CD4-positive, alpha-beta memory T cell (primary cell): ENCODE measurements at regions not wholly inside any gene's neighbourhood (a gene's known extent, or its start where the extent isn't known, plus 50 kb on each side); places are given as distances from the start of the nearest gene placed in this dataset.

Source experiments
- CTCF ChIA-PET: fragments of 350-600 bp; sonication (Branson Sonifier 250); formaldehyde crosslinking; loops from one replicate; lab custom pipeline; 2021; ENCODE audit warnings: inconsistent platforms; ENCODE audit not compliant: partially characterized antibody; lab: Charles Lee
- POLR2A ChIA-PET: fragments of 350-600 bp; sonication (Branson Sonifier 250); formaldehyde crosslinking; loops from one replicate; lab custom pipeline; 2021; ENCODE audit not compliant: partially characterized antibody; lab: Charles Lee
- DNase-seq, 5 donors: peaks; one replicate each; pipeline versions ENCODE4 v3.0.0 to v3.0.0-alpha.2; 2020 to 2022; ENCODE audit warnings: mixed read lengths in 1 of 5
- H3K27ac ChIP-seq: one replicate; pipeline ENCODE4 v1.7.0; 2013; ENCODE audit warnings: low read depth, low read length
- H3K27me3 ChIP-seq: 2 replicates; pipeline ENCODE4 v1.7.0; 2013; ENCODE audit warnings: mild to moderate bottlenecking, low read length, moderate library complexity; ENCODE audit not compliant: insufficient read depth
- H3K36me3 ChIP-seq: 2 replicates; pipeline ENCODE4 v1.7.0; 2013; ENCODE audit warnings: mild to moderate bottlenecking, low read length, moderate library complexity; ENCODE audit not compliant: insufficient read depth
- H3K4me1 ChIP-seq: 2 replicates; pipeline ENCODE4 v1.7.0; 2013; ENCODE audit warnings: mild to moderate bottlenecking, low read length, moderate library complexity; ENCODE audit not compliant: insufficient read depth
- H3K4me3 ChIP-seq, 2 donors: one replicate each; pipeline ENCODE4 v1.7.0; 2013; ENCODE audit warnings: low read length in 2 of 2, mild to moderate bottlenecking in 1 of 2
- H3K9me3 ChIP-seq, 2 donors: one replicate each; pipeline ENCODE4 v1.7.0; 2013; ENCODE audit warnings: low read length in 2 of 2, control low read depth in 1 of 2; ENCODE audit not compliant: control insufficient read depth in 1 of 2
- H3K27ac Mint-ChIP-seq, 7 donors: one replicate each; pipeline ENCODE4 v1.8.0; 2020 to 2021; ENCODE audit warnings: mixed read lengths in 7 of 7, mild to moderate bottlenecking in 6 of 7, inconsistent platforms in 3 of 7, moderate library complexity in 3 of 7
- H3K27me3 Mint-ChIP-seq, 2 donors: one replicate each; pipeline ENCODE4 v1.8.0; 2020 to 2021; ENCODE audit warnings: mixed read lengths in 2 of 2
- H3K36me3 Mint-ChIP-seq, 2 donors: one replicate each; pipeline ENCODE4 v1.8.0; 2020 to 2021; ENCODE audit warnings: mixed read lengths in 2 of 2, inconsistent platforms in 1 of 2, mild to moderate bottlenecking in 1 of 2
- H3K4me1 Mint-ChIP-seq, 4 donors: one replicate each; pipeline ENCODE4 v1.8.0; 2020 to 2021; ENCODE audit warnings: mixed read lengths in 4 of 4, mild to moderate bottlenecking in 1 of 4
- H3K4me3 Mint-ChIP-seq, 8 donors: one replicate each; pipeline ENCODE4 v1.8.0; 2020 to 2021; ENCODE audit warnings: mixed read lengths in 8 of 8, mild to moderate bottlenecking in 7 of 8, moderate library complexity in 6 of 8, inconsistent platforms in 3 of 8
- H3K9me3 Mint-ChIP-seq, 8 donors: one replicate each; pipeline ENCODE4 v1.8.0; 2020 to 2021; ENCODE audit warnings: mixed read lengths in 8 of 8, mild to moderate bottlenecking in 5 of 8, inconsistent platforms in 3 of 8, moderate library complexity in 1 of 8
- intact Hi-C: fragments of 100-400 bp; cut with micrococcal nuclease; formaldehyde crosslinking; loops from one replicate; pipeline ENCODE4 v1.15.1; 2023

DNA sequence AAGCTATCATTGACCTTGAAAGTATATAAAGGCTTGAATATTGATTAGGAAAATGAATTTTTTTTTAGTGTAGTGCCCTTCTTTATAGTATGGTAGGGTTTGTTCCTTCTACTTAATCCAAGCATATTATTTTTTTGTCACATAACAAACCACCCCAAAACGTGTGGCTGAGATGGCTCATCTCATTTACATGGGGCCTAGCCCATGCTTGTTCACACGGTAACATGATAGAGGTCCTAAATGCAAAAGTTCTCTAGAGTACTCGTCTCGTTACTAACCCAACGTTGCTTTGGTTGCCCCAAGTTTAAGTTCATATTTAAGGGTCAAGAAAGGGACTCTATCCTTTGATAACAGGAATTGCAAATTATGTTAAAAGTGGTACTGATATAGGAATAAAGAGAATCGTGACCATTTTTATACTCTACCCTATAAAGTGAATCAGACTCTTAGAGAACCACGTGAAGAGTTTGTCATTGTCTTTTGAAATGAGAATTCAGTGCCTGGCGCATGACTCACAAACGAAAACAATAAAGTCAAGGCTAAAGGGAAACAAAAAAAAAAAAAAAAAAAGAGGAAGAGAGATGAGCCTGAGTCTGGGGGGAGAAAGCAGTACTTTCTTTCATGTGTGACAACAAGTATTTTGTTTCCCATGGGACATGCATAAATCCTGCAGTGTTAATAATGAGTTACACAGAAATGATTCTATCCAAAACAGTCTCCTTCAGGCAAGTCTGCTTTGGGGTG lies 402.8 kb upstream of the NWD2 start:
- Mint-ChIP-seq H3K36me3 (no peaks in the 10 kb centered on the region), H3K4me3 (no peak overlapping the region), H3K9me3 (peaks cover 0 to 2% (median 0%) of the 10 kb centered on the region in 8 donors), H3K4me1 (no peaks in the 10 kb centered on the region), H3K27me3 (no peaks in the 10 kb centered on the region), H3K27ac (no peak overlapping the region)
- Histone ChIP-seq H3K27ac (no peak overlapping the region), H3K36me3 (no peaks in the 10 kb centered on the region), H3K4me1 (no peaks in the 10 kb centered on the region), H3K4me3 (no peak overlapping the region), H3K9me3 (no peaks in the 10 kb centered on the region), H3K27me3 (no peaks in the 10 kb centered on the region)
- POLR2A ChIA-PET, result no interaction called here
- intact Hi-C loops, result no loop called here
- CTCF ChIA-PET, result no interaction called here
- DNase-seq, result no peak

GRCh38 chr4:36844448-36844847 lies 400.1 kb upstream of the NWD2 start:
- H3K4me3 Mint-ChIP-seq, result no peak overlapping the region
- H3K27ac Mint-ChIP-seq, result no peak overlapping the region
- H3K9me3 Mint-ChIP-seq, result peaks cover 0 to 2% (median 0%) of the 10 kb centered on the region in 8 donors
- CTCF ChIA-PET, result no interaction called here
- no peaks in the 10 kb centered on the region for H3K36me3 Mint-ChIP-seq
- Histone ChIP-seq H3K27me3 (no peaks in the 10 kb centered on the region), H3K36me3 (no peaks in the 10 kb centered on the region), H3K9me3 (no peaks in the 10 kb centered on the region), H3K27ac (no peak overlapping the region), H3K4me3 (no peak overlapping the region), H3K4me1 (no peaks in the 10 kb centered on the region)
- no peaks in the 10 kb centered on the region for H3K4me1 Mint-ChIP-seq
- intact Hi-C loops, result no loop called here
- no peak for DNase-seq
- H3K27me3 Mint-ChIP-seq, result no peaks in the 10 kb centered on the region
- POLR2A ChIA-PET, result no interaction called here

DNA sequence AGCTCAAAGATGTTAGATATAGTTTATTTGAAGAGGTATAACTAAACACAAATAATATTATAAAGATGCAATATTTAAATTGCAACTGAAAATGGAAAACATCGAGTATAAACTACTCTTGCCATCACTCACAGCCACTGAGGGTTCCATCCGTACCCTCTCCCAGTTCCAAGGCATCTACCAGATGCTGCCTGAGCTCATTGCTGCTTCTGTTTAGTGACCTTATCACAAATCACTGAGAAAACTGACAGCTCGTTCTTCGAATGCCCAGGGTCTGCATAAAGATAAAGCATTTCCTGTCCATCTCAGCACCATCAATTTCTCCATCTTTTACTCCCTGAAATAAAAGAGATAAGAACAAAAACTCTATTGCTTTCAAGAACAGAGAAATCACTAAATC lies 391.7 kb upstream of the NWD2 start:
- Mint-ChIP-seq H3K27ac (no peak overlapping the region), H3K4me1 (no peaks in the 10 kb centered on the region), H3K9me3 (no peaks in the 10 kb centered on the region), H3K27me3 (no peaks in the 10 kb centered on the region), H3K36me3 (no peaks in the 10 kb centered on the region), H3K4me3 (no peak overlapping the region)
- ChIA-PET POLR2A (no interaction called here), CTCF (no interaction called here)
- Histone ChIP-seq H3K36me3 (no peaks in the 10 kb centered on the region), H3K9me3 (no peaks in the 10 kb centered on the region), H3K4me3 (no peak overlapping the region), H3K27me3 (no peaks in the 10 kb centered on the region), H3K4me1 (no peaks in the 10 kb centered on the region), H3K27ac (no peak overlapping the region)
- DNase-seq, result no peak
- intact Hi-C loops, result no loop called here

- no peak overlapping the region for H3K4me3 Mint-ChIP-seq
- no peaks in the 10 kb centered on the region for H3K36me3 ChIP-seq
Observed at GRCh38 chr4:36854554-36854953, 390.0 kb upstream of the NWD2 start.

DNA sequence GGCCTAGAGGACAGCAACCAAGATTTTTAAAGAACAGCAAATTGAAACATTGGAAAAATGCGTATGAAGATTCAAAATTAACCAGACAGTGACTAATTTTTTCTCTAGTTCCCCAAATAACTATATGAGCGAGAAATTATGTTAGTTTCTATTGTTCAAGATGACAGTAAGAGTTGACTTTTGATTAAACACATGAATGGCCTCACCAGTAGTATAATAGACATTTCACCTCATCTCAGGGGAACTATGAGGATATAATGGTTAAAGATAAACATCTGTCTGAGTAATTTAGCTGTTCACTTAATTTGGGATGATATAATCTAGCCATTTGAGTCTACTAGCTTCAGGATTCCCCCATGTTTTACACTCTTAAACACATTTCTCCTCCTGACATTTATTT lies 380.9 kb upstream of the NWD2 start:
- Histone ChIP-seq H3K4me3 (no peak overlapping the region), H3K4me1 (no peaks in the 10 kb centered on the region), H3K36me3 (no peaks in the 10 kb centered on the region), H3K27ac (no peak overlapping the region), H3K27me3 (no peaks in the 10 kb centered on the region), H3K9me3 (no peaks in the 10 kb centered on the region)
- intact Hi-C loops, result no loop called here
- H3K27ac Mint-ChIP-seq, result no peak overlapping the region
- no peaks in the 10 kb centered on the region for H3K36me3 Mint-ChIP-seq
- ChIA-PET CTCF (no interaction called here), POLR2A (no interaction called here)
- no peak overlapping the region for H3K4me3 Mint-ChIP-seq
- no peaks in the 10 kb centered on the region for H3K4me1 Mint-ChIP-seq
- H3K9me3 Mint-ChIP-seq, result peaks cover 0 to 4% (median 0%) of the 10 kb centered on the region in 8 donors
- H3K27me3 Mint-ChIP-seq, result no peaks in the 10 kb centered on the region
- DNase-seq, result no peak

More at GRCh38 chr4:36854554-36854953, 390.0 kb upstream of the NWD2 start:
- Mint-ChIP-seq H3K36me3 (no peaks in the 10 kb centered on the region), H3K9me3 (peaks cover 0 to 5% (median 0%) of the 10 kb centered on the region in 8 donors), H3K4me1 (no peaks in the 10 kb centered on the region), H3K27ac (no peak overlapping the region), H3K27me3 (no peaks in the 10 kb centered on the region)
- intact Hi-C loops, result no loop called here
- Histone ChIP-seq H3K9me3 (no peaks in the 10 kb centered on the region), H3K27ac (no peak overlapping the region), H3K27me3 (no peaks in the 10 kb centered on the region), H3K4me1 (no peaks in the 10 kb centered on the region), H3K4me3 (no peak overlapping the region)
- no peak for DNase-seq
- CTCF ChIA-PET, result no interaction called here
- POLR2A ChIA-PET, result no interaction called here

DNA sequence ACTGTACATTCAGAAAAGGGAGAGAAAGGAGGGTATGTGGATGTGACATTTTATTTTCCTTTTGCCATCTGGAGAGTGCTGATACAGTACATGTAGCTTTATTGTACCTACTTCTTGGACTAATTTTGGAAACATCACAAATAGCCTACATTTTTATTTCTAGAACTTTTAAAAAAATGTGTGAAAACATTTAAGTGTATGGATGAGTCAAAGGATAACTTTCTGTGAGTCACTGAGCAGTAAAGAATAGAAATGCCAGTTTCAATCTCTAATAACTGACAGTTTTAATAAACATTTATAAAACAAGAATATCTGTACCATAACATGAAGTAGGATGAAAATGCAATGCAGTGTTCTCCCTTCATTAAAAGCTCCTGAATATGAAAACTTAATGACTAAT lies 374.4 kb upstream of the NWD2 start:
- H3K27me3 Mint-ChIP-seq, result no peaks in the 10 kb centered on the region
- no peaks in the 10 kb centered on the region for H3K4me1 ChIP-seq
- CTCF ChIA-PET, result no interaction called here
- no peaks in the 10 kb centered on the region for H3K9me3 ChIP-seq
- no peaks in the 10 kb centered on the region for H3K36me3 ChIP-seq
- no peaks in the 10 kb centered on the region for H3K4me1 Mint-ChIP-seq
- POLR2A ChIA-PET, result no interaction called here
- H3K4me3 Mint-ChIP-seq, result no peak overlapping the region
- H3K9me3 Mint-ChIP-seq, result peaks cover 0 to 3% (median 0%) of the 10 kb centered on the region in 8 donors
- no peaks in the 10 kb centered on the region for H3K27me3 ChIP-seq
- H3K4me3 ChIP-seq, result no peak overlapping the region
- no peak overlapping the region for H3K27ac ChIP-seq
- no peaks in the 10 kb centered on the region for H3K36me3 Mint-ChIP-seq
- intact Hi-C loops, result no loop called here
- DNase-seq, result no peak
- H3K27ac Mint-ChIP-seq, result no peak overlapping the region

DNA sequence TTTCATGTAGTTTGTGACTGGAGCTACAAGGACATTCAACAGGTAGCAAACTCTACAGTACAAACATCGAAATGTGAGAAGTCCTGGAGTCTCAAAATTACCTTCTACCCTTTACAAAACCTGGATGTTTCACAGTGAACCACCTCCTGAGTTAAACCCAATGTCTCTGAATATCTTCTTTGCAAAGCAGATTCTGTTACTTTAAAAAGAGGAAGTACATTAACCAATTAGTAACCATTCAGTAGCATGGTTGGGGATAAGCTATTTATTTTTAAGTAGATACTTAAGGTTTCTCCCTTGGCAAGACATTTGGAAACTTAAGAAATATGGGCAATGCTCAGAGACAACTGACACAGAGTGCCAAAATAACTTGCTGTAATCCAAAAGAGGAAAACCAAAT lies 371.9 kb upstream of the NWD2 start:
- intact Hi-C loops, result no loop called here
- Mint-ChIP-seq H3K4me1 (no peaks in the 10 kb centered on the region), H3K4me3 (no peak overlapping the region), H3K27me3 (peaks cover 0 to 2% of the 10 kb centered on the region in 2 donors), H3K27ac (no peak overlapping the region), H3K9me3 (peaks cover 0 to 3% (median 0%) of the 10 kb centered on the region in 8 donors), H3K36me3 (no peaks in the 10 kb centered on the region)
- Histone ChIP-seq H3K27ac (no peak overlapping the region), H3K27me3 (no peaks in the 10 kb centered on the region), H3K9me3 (no peaks in the 10 kb centered on the region), H3K4me3 (no peak overlapping the region), H3K36me3 (no peaks in the 10 kb centered on the region), H3K4me1 (no peaks in the 10 kb centered on the region)
- POLR2A ChIA-PET, result no interaction called here
- CTCF ChIA-PET, result no interaction called here
- DNase-seq, result no peak
